SK-N-SH (cell line): ENCODE measurements at regions not wholly inside any gene's neighbourhood (a gene's known extent, or its start where the extent isn't known, plus 50 kb on each side); places are given as distances from the start of the nearest gene placed in this dataset.

Experiments
- CTCF ChIP-seq: fragments of 200-600 bp; sonication (generic); IDR thresholded peaks from 2 replicates; pipeline ENCODE4 v1.6.1; 2017; ENCODE audit warnings: antibody characterized with exemption, mild to moderate bottlenecking, moderate library complexity
- GATA2 ChIP-seq: sonication (generic); formaldehyde crosslinking; IDR thresholded peaks from 2 replicates; pipeline ENCODE4 v1.5.0; 2020; ENCODE audit warnings: mild to moderate bottlenecking, missing genetic modification reagents
- JUND ChIP-seq: IDR thresholded peaks from 2 replicates; pipeline ENCODE4 v1.4.0; 2012
- MAX ChIP-seq: IDR thresholded peaks from 2 replicates; pipeline ENCODE4 v1.4.0; 2012; ENCODE audit warnings: low read depth
- POLR2AphosphoS5 ChIP-seq: IDR thresholded peaks from 2 replicates; pipeline ENCODE4 v1.6.1; 2012; ENCODE audit warnings: low read depth, low read length
- TAF1 ChIP-seq: IDR thresholded peaks from 2 replicates; pipeline ENCODE4 v1.6.1; 2012; ENCODE audit warnings: low read depth, mild to moderate bottlenecking, low read length, moderate library complexity, borderline replicate concordance
- TEAD4 ChIP-seq: IDR thresholded peaks from 2 replicates; pipeline ENCODE4 v1.4.0; 2012; ENCODE audit warnings: mild to moderate bottlenecking, borderline replicate concordance; ENCODE audit not compliant: insufficient read depth
- USF2 ChIP-seq: fragments of 150-350 bp; IDR thresholded peaks from 2 replicates; pipeline ENCODE4 v1.6.1; 2017; ENCODE audit warnings: antibody characterized with exemption, low read length, low read depth, borderline replicate concordance
- YY1 ChIP-seq: IDR thresholded peaks from 2 replicates; pipeline ENCODE4 v1.4.0; 2012; ENCODE audit warnings: low read depth, mild to moderate bottlenecking
- TF ChIP-seq, protein P1 (sequence below): IDR thresholded peaks from 2 replicates; pipeline ENCODE4 v1.4.0; 2012; ENCODE audit warnings: low read depth, borderline replicate concordance

GRCh38 chr13:91111476-91112200, 235.8 kb upstream of the MIR17HG start:
- no peak for TF ChIP-seq TEAD4
- TF ChIP-seq CTCF = no peak
- TF ChIP-seq YY1 = no peak
- no peak for TF ChIP-seq GATA2 (CRISPR knock-in tag)
- TF ChIP-seq MAX = no peak
- TF ChIP-seq TAF1 = no peak
- no peak for TF ChIP-seq JUND
- no peak for TF ChIP-seq POLR2AphosphoS5
- TF ChIP-seq USF2 = no peak
- TF ChIP-seq, protein P1, sequence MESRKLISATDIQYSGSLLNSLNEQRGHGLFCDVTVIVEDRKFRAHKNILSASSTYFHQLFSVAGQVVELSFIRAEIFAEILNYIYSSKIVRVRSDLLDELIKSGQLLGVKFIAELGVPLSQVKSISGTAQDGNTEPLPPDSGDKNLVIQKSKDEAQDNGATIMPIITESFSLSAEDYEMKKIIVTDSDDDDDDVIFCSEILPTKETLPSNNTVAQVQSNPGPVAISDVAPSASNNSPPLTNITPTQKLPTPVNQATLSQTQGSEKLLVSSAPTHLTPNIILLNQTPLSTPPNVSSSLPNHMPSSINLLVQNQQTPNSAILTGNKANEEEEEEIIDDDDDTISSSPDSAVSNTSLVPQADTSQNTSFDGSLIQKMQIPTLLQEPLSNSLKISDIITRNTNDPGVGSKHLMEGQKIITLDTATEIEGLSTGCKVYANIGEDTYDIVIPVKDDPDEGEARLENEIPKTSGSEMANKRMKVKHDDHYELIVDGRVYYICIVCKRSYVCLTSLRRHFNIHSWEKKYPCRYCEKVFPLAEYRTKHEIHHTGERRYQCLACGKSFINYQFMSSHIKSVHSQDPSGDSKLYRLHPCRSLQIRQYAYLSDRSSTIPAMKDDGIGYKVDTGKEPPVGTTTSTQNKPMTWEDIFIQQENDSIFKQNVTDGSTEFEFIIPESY = no peak
